Activated CD4-positive, alpha-beta T cell treated with anti-CD3 and anti-CD28 coated beads, Interleukin-2, amount 10 ng/mL, durations not matched to agents 7 days and 5 days (primary cell): ENCODE measurements at regions not wholly inside any gene's neighbourhood (a gene's known extent, or its start where the extent isn't known, plus 50 kb on each side); places are given as distances from the start of the nearest gene placed in this dataset.
"Not testable (repeated sequence)": the region's sequence is repeated elsewhere in the genome, so short reads cannot be mapped to it uniquely, and the experiment has no call there.

ENCODE experiments used
- CTCF ChIA-PET: fragments of 350-600 bp; sonication (Branson Sonifier 250); formaldehyde crosslinking; loops from one replicate; lab custom pipeline; 2021; ENCODE audit warnings: antibody characterized with exemption; lab: Charles Lee
- POLR2A ChIA-PET: fragments of 350-600 bp; sonication (Branson Sonifier 250); formaldehyde crosslinking; loops from one replicate; lab custom pipeline; 2021; ENCODE audit warnings: antibody characterized with exemption; lab: Charles Lee
- DNase-seq: peaks from one replicate; pipeline ENCODE4 v3.0.0-alpha.2; 2020
- H3K27ac Mint-ChIP-seq: one replicate; pipeline ENCODE4 v1.8.0; 2021; ENCODE audit warnings: mild to moderate bottlenecking, moderate library complexity, mixed read lengths
- H3K27me3 Mint-ChIP-seq: one replicate; pipeline ENCODE4 v1.8.0; 2021; ENCODE audit warnings: mixed read lengths
- H3K36me3 Mint-ChIP-seq: one replicate; pipeline ENCODE4 v1.8.0; 2021; ENCODE audit warnings: low read depth, mixed read lengths
- H3K4me1 Mint-ChIP-seq: one replicate; pipeline ENCODE4 v1.8.0; 2021; ENCODE audit warnings: mixed read lengths
- H3K4me3 Mint-ChIP-seq: one replicate; pipeline ENCODE4 v1.8.0; 2021; ENCODE audit warnings: mild to moderate bottlenecking, moderate library complexity, mixed read lengths
- H3K9me3 Mint-ChIP-seq: one replicate; pipeline ENCODE4 v1.8.0; 2021; ENCODE audit warnings: mixed read lengths

DNA sequence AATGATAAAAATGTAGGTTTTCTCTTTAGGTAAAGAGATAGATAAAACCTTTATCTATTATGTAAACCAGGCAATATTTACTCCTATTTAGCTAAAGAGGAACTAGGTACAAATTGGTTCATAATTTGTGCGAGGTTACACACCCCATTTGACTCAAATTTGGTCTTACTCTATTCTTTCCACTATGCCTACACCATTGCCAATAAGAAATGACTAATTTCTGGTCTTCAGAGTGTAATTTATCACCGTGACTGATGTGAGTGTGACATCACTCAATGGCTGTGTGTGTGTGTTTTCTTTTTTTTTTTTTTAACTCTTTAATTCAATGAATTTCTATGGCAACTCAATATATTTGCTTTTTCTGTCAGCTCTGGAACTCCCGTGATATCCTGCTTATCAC, 955.8 kb downstream of the TDRD15 start:
- H3K27me3 Mint-ChIP-seq, result no peaks in the 10 kb centered on the region
- ChIA-PET CTCF (no interaction called here), POLR2A (no interaction called here)
- peaks cover 3% of the 10 kb centered on the region for H3K9me3 Mint-ChIP-seq
- no peak for DNase-seq
- no peak overlapping the region for H3K4me3 Mint-ChIP-seq
- no peaks in the 10 kb centered on the region for H3K36me3 Mint-ChIP-seq
- H3K27ac Mint-ChIP-seq, result no peak overlapping the region
- H3K4me1 Mint-ChIP-seq, result no peaks in the 10 kb centered on the region

DNA sequence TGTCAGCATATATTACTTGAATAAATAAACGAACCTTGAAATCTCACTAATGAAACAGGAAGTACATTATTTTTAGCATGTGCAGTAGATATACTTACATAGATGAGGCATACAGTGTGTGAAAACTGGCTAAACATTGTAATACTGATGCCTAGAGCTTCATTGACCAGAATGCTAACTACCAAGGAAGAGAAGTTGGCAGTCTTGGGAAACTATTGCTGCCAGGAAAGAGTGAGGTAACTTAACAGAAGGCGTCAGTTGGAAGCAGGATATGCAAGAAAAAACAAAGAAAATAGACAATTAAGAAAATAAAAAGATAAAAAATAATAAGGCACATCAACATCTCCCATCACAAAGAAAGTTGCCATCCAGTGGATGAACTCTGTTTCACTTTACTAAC, 963.0 kb downstream of the TDRD15 start:
- Mint-ChIP-seq H3K4me1 (no peaks in the 10 kb centered on the region), H3K9me3 (peaks cover 11% of the 10 kb centered on the region), H3K27me3 (no peaks in the 10 kb centered on the region), H3K4me3 (no peak overlapping the region), H3K27ac (no peak overlapping the region), H3K36me3 (no peaks in the 10 kb centered on the region)
- POLR2A ChIA-PET, result interaction anchor here (0.7 kb wide), 1 partner anchor 16 kb away, joined by 4 read pairs; no protein-coding TSS in a partner anchor
- CTCF ChIA-PET, result no interaction called here
- no peak for DNase-seq

DNA sequence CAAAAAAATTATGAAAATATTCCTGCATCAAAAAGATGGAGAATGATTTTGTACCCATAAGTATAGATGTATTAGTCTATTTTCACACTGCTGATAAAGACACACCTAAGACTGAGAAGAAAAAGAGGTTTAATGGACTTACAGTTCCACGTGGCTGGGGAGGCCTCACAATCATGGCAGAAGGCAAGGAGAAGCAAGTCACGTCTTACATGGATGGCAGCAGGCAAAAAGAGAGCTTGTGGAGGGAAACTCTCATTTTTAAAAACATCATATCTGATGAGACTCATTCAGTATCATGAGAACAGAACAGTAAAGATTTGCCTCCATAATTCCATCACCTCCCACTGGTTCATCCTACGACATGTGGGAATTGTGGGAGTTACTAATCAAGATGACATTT, 979.8 kb downstream of the TDRD15 start:
- H3K36me3 Mint-ChIP-seq, H3K27ac Mint-ChIP-seq, H3K4me1 Mint-ChIP-seq, H3K4me3 Mint-ChIP-seq, POLR2A ChIA-PET, CTCF ChIA-PET, H3K9me3 Mint-ChIP-seq, H3K27me3 Mint-ChIP-seq, DNase-seq: not testable (repeated sequence)

DNA sequence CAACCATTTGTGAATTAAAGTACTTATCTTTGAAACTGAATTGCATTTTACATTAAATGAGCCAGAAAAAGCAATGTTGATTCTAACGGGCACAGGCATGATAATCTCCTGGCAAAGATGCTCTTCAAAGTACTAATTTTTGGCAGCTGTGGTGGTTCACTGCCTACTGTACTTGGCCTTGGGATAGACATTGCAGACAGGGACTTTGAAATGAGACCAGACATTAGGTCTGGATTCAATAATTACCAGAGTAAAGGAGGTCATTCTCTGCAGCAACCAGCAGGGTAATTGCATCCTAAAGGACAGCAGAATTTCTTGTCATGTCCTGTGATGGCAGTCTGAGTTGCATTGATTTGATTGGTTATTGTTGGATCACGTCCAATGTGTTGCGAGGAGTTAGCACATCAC, 986.5 kb downstream of the TDRD15 start:
- no peaks in the 10 kb centered on the region for H3K4me1 Mint-ChIP-seq
- no peak overlapping the region for H3K27ac Mint-ChIP-seq
- POLR2A ChIA-PET, result no interaction called here
- no peak for DNase-seq
- H3K4me3 Mint-ChIP-seq, result no peak overlapping the region
- CTCF ChIA-PET, result no interaction called here
- no peaks in the 10 kb centered on the region for H3K27me3 Mint-ChIP-seq
- H3K36me3 Mint-ChIP-seq, result no peaks in the 10 kb centered on the region
- H3K9me3 Mint-ChIP-seq, result peaks cover 6% of the 10 kb centered on the region

DNA sequence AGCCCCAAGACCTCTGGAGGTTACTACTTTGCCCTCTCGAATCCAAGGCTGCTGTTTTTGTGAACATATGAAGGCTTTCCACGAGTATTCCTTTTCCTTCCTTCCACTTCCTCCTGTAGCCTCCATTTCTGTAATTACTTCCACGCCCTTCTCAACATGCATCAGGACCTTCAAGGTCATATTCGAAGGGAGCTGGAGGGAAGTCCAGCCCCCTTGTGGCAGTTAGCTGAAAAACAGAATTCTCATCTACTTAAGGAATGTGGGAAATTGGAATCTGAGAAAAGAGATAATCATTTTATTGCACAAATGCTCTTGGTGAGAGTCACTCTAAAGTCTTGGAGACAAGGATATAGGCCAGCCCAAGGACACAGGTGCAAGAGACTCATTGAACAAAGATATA, 1000.2 kb downstream of the TDRD15 start:
- DNase-seq, result no peak
- Mint-ChIP-seq H3K4me1 (no peaks in the 10 kb centered on the region), H3K9me3 (peaks cover 10% of the 10 kb centered on the region), H3K4me3 (no peak overlapping the region), H3K27me3 (no peaks in the 10 kb centered on the region), H3K36me3 (no peaks in the 10 kb centered on the region), H3K27ac (no peak overlapping the region)
- ChIA-PET POLR2A (no interaction called here), CTCF (no interaction called here)

DNA sequence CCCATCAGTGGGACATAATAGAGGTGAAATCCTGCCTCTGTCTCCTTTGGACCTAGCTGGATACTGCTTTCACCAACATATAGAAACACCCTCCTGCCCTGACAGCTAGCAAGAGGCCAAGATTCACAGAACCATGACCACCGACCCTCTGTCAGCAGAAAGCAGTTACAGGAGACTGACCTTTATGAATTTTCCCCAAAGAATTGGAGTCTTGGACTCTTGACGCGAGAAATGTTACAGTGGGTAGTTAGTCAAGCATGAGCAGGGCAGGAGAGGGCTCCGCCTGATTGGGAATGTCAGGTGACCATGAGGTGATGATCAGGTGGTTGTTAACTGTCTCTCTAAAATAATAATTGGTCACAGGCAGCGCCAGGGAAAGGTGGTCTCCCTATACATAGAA, 1002.3 kb downstream of the TDRD15 start:
- peaks cover 10% of the 10 kb centered on the region for H3K9me3 Mint-ChIP-seq

DNA sequence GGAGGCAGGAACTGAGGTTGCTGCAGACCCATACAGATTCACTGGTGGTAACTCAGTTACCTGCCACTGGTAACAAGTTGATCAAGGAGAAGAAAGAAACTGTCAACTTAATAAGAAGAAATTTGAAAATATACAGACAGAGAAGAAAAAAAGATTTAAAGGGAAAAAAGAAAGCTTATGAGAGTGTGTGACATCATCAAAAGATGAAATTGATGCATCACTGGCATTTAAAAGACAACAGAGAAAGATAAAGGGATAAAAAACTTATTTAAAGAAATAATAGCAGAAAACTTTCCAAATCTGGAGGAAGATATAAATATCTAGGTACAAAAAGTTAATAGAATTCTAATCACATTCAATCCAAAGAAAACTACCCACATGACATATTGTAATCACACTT, 1003.2 kb downstream of the TDRD15 start:
- CTCF ChIA-PET, result no interaction called here
- no peaks in the 10 kb centered on the region for H3K36me3 Mint-ChIP-seq
- POLR2A ChIA-PET, result no interaction called here
- no peaks in the 10 kb centered on the region for H3K27me3 Mint-ChIP-seq
- peaks cover 10% of the 10 kb centered on the region for H3K9me3 Mint-ChIP-seq
- H3K27ac Mint-ChIP-seq, result no peak overlapping the region
- DNase-seq, result no peak
- H3K4me1 Mint-ChIP-seq, result no peaks in the 10 kb centered on the region
- no peak overlapping the region for H3K4me3 Mint-ChIP-seq

More for the DNA sequence above, 1002.3 kb downstream of the TDRD15 start:
- Mint-ChIP-seq H3K27me3 (no peaks in the 10 kb centered on the region), H3K4me1 (no peaks in the 10 kb centered on the region), H3K4me3 (no peak overlapping the region), H3K36me3 (no peaks in the 10 kb centered on the region), H3K27ac (no peak overlapping the region)
- DNase-seq, result no peak
- CTCF ChIA-PET, result no interaction called here
- POLR2A ChIA-PET, result no interaction called here

DNA sequence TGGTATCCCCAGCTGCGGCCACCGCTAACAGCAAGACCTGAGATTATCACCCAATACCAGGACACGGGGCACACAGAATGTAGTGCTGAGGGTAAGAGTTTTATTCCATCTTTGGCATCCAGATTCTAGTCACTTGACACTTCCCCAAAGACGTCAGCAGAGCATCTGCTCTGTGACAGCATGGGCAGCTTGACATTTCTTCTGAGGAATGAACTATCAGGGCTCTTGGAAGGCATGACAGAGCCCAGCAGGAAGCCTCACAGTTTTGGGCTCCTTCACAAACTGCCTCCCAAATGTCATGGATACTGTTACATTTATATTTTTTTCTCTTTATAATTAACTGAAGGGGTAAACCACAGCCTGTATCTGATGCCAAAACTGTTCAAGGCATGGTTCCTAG, 1010.7 kb downstream of the TDRD15 start:
- ChIA-PET POLR2A (no interaction called here), CTCF (no interaction called here)
- DNase-seq, result no peak
- Mint-ChIP-seq H3K36me3 (no peaks in the 10 kb centered on the region), H3K27me3 (no peaks in the 10 kb centered on the region), H3K27ac (no peak overlapping the region), H3K4me1 (no peaks in the 10 kb centered on the region), H3K9me3 (peaks cover 6% of the 10 kb centered on the region), H3K4me3 (no peak overlapping the region)

DNA sequence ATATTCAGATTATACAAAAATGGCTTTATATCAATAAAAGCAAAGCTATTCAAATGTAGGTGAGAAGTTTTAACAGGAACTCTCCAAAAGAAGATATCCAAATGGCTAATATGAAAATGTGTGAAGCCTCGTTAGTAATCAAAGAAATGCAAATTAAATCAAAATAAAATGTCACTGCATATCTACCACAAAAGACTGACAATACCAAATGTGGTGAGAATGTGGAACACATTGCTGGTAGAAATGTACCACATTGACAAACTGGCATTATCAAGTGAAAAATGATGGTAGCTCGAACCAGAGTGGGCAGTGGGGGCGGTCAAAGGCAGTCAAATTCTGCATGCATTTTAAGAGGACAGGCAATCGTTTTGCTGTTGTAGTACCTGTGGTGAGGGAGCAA, 1012.7 kb downstream of the TDRD15 start:
- CTCF ChIA-PET, result no interaction called here
- Mint-ChIP-seq H3K27ac (no peak overlapping the region), H3K4me1 (no peaks in the 10 kb centered on the region), H3K36me3 (no peaks in the 10 kb centered on the region), H3K9me3 (peaks cover 9% of the 10 kb centered on the region), H3K4me3 (no peak overlapping the region), H3K27me3 (no peaks in the 10 kb centered on the region)
- POLR2A ChIA-PET, result no interaction called here
- DNase-seq, result no peak

DNA sequence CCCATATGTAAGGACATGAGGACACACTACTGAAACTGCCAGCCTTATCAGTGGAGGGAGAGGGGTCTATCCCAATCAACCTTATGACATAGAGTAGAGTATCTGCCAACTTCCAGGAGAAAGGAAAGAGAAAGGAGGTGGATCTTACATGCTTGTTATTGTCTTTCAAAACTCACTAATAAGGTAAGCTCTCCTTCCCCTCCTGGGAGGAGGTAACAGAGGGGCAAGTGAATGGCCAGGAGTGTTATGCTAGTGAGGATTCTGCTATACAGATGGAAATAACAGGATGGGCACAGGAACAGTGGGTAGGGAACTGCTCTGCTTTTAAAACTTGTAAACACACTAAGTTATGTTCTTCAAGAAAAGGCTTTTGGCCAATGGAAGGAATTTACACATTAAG, 1020.1 kb downstream of the TDRD15 start:
- POLR2A ChIA-PET, result no interaction called here
- peaks cover 11% of the 10 kb centered on the region for H3K9me3 Mint-ChIP-seq
- H3K27me3 Mint-ChIP-seq, result no peaks in the 10 kb centered on the region
- no peaks in the 10 kb centered on the region for H3K4me1 Mint-ChIP-seq
- DNase-seq, result no peak
- CTCF ChIA-PET, result no interaction called here
- H3K36me3 Mint-ChIP-seq, result no peaks in the 10 kb centered on the region
- H3K27ac Mint-ChIP-seq, result no peak overlapping the region
- no peak overlapping the region for H3K4me3 Mint-ChIP-seq

DNA sequence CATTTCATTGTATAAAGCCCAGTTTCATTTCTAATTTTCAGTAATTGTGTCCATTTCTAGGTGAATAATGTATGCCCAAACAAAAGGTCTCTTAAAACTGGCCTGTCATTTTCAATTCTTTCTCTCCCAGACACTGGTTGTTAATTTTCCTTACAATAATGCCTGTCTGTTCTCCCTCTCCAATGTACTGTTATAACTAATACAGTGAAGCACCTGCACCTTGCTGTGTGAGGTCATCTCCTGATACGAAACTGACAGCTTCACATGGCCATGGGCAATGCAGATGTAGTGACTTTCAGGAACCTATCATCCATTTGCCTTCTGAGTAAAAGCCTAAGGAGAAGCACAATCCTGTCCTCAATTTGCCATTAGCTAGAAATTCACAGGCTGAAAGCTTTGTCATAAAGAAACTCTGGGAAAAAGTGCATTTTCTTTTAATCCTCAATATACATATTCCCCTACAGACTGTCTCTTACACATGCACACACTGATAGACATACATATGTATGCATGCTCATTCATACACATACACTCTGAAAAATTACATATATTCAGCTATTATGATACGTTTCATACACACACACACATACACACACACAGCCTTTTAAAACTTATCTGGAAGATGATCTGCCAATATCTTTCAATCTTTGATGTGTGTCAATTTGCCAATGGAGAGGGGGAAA, 1030.3 kb downstream of the TDRD15 start:
- H3K9me3 Mint-ChIP-seq, result peaks cover 16% of the 10 kb centered on the region
- H3K4me3 Mint-ChIP-seq, result no peak overlapping the region
- POLR2A ChIA-PET, result no interaction called here
- H3K4me1 Mint-ChIP-seq, result no peaks in the 10 kb centered on the region
- CTCF ChIA-PET, result interaction anchor here (0.6 kb wide), 1 partner anchor 30 kb away, joined by 3 read pairs; no protein-coding TSS in a partner anchor
- no peak overlapping the region for H3K27ac Mint-ChIP-seq
- H3K36me3 Mint-ChIP-seq, result no peaks in the 10 kb centered on the region
- DNase-seq, result no peak
- no peaks in the 10 kb centered on the region for H3K27me3 Mint-ChIP-seq

DNA sequence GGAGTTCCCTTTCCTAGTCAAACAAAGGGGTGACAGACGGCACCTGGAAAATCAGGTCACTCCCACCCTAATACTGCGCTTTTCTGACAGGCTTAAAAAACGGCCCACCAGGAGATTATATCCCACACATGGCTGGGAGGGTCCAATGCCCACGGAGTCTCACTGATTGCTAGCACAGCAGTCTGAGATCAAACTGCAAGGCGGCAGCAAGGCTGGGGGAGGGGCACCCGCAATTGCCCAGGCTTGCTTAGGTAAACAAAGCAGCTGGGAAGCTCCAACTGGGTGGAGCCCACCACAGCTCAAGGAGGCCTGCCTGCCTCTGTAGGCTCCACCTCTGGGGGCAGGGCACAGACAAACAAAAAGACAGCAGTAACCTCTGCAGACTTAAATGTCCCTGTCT, 1032.9 kb downstream of the TDRD15 start:
- H3K27me3 Mint-ChIP-seq, H3K27ac Mint-ChIP-seq, CTCF ChIA-PET, H3K36me3 Mint-ChIP-seq, H3K4me1 Mint-ChIP-seq, H3K4me3 Mint-ChIP-seq, POLR2A ChIA-PET, DNase-seq: not testable (repeated sequence)
- H3K9me3 Mint-ChIP-seq, result peaks cover 11% of the 10 kb centered on the region

DNA sequence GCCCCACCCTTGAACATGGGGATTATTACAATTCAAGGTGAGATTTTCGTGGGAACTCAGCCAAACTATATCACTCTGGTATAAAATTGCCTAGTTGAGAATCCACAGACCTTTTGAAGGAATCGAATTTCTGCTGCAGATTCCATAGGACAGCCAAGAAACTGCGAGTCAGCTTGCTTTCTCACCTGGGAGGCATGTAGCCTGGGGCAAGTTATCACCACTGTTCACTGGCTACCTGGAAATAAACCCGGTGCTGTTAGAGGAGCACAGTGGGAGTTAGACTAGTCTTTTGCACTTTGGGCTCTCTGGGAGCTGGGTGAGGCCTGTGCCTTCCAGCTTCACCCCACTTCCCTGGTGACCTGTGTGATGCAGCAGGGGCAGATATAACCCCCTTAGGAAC, 1043.5 kb downstream of the TDRD15 start:
- H3K36me3 Mint-ChIP-seq, result no peaks in the 10 kb centered on the region
- POLR2A ChIA-PET, result no interaction called here
- CTCF ChIA-PET, result no interaction called here
- no peaks in the 10 kb centered on the region for H3K27me3 Mint-ChIP-seq
- no peak for DNase-seq
- H3K27ac Mint-ChIP-seq, result no peak overlapping the region
- no peaks in the 10 kb centered on the region for H3K4me1 Mint-ChIP-seq
- H3K4me3 Mint-ChIP-seq, result no peak overlapping the region
- H3K9me3 Mint-ChIP-seq, result peaks cover 22% of the 10 kb centered on the region

DNA sequence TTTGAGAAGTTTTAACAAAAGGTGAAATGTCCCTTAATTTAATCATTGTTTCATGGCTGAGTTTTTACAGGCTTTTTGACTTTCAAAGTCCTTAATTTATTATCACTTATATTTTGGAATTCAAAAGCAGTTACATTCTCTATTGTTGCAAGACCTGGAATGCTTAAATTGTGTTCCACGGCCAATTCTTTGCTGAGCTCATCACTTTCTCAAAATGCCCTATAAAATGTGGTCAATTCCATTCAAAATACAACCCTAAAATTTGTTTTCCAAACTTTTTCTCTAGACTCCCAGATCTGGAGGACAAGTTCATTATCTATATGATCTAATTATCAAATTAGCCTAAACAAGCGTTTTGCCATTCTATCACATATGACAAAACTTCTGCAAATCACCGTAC, 1051.2 kb downstream of the TDRD15 start:
- H3K9me3 Mint-ChIP-seq, result peaks cover 13% of the 10 kb centered on the region
- H3K27me3 Mint-ChIP-seq, result no peaks in the 10 kb centered on the region
- POLR2A ChIA-PET, result no interaction called here
- no peaks in the 10 kb centered on the region for H3K36me3 Mint-ChIP-seq
- H3K4me1 Mint-ChIP-seq, result no peaks in the 10 kb centered on the region
- H3K27ac Mint-ChIP-seq, result no peak overlapping the region
- DNase-seq, result no peak
- CTCF ChIA-PET, result no interaction called here
- no peak overlapping the region for H3K4me3 Mint-ChIP-seq
